Sigmoid colon (tissue), 4 donors: ENCODE measurements at regions not wholly inside any gene's neighbourhood (a gene's known extent, or its start where the extent isn't known, plus 50 kb on each side); places are given as distances from the start of the nearest gene placed in this dataset.

Source experiments
- EP300 ChIP-seq, 4 donors: sonication (generic); formaldehyde crosslinking; IDR thresholded peaks; one replicate each; pipeline ENCODE4 v1.6.1; 2017; ENCODE audit warnings: antibody characterized with exemption in 4 of 4
- TF ChIP-seq, protein P1 (sequence below), 4 experiments: fragments of 450-650 bp in 3 of 4; fragments of 200-600 bp in 1 of 4; IDR thresholded peaks; one replicate each; pipeline ENCODE4 v1.5.1; 2016 to 2019; ENCODE audit warnings: antibody characterized with exemption in 4 of 4, mild to moderate bottlenecking in 3 of 4, moderate library complexity in 2 of 4

DNA sequence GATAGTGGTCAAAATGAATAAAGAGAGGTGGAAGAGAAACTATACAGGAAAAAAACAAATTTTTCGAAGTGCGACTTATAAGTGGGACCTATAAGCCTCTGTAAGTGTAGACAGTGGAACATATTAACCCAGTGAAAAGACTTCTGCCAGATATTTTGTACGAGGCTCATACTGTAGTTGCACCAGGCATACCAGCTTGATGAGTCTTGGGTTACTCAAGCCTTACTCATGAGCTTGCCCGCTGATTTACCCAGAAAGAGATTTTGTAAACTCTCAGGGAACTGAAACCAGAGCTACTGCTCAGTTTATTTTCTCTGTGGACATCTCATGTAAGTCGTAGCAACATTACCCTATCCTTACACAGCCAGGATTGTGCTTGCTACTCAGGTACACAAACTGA is 708.0 kb upstream of the SOX9 start:
- TF ChIP-seq, protein P1, sequence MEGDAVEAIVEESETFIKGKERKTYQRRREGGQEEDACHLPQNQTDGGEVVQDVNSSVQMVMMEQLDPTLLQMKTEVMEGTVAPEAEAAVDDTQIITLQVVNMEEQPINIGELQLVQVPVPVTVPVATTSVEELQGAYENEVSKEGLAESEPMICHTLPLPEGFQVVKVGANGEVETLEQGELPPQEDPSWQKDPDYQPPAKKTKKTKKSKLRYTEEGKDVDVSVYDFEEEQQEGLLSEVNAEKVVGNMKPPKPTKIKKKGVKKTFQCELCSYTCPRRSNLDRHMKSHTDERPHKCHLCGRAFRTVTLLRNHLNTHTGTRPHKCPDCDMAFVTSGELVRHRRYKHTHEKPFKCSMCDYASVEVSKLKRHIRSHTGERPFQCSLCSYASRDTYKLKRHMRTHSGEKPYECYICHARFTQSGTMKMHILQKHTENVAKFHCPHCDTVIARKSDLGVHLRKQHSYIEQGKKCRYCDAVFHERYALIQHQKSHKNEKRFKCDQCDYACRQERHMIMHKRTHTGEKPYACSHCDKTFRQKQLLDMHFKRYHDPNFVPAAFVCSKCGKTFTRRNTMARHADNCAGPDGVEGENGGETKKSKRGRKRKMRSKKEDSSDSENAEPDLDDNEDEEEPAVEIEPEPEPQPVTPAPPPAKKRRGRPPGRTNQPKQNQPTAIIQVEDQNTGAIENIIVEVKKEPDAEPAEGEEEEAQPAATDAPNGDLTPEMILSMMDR (IDR thresholded peaks at IDR 0.05): no peak
- no peak for TF ChIP-seq EP300 (IDR thresholded peaks at IDR 0.05)
